ENCODE measurements at regions not wholly inside any gene's neighbourhood (a gene's known extent, or its start where the extent isn't known, plus 50 kb on each side); places are given as distances from the start of the nearest gene placed in this dataset.
"Not testable (repeated sequence)": the region's sequence is repeated elsewhere in the genome, so short reads cannot be mapped to it uniquely, and the experiment has no call there.

DNA sequence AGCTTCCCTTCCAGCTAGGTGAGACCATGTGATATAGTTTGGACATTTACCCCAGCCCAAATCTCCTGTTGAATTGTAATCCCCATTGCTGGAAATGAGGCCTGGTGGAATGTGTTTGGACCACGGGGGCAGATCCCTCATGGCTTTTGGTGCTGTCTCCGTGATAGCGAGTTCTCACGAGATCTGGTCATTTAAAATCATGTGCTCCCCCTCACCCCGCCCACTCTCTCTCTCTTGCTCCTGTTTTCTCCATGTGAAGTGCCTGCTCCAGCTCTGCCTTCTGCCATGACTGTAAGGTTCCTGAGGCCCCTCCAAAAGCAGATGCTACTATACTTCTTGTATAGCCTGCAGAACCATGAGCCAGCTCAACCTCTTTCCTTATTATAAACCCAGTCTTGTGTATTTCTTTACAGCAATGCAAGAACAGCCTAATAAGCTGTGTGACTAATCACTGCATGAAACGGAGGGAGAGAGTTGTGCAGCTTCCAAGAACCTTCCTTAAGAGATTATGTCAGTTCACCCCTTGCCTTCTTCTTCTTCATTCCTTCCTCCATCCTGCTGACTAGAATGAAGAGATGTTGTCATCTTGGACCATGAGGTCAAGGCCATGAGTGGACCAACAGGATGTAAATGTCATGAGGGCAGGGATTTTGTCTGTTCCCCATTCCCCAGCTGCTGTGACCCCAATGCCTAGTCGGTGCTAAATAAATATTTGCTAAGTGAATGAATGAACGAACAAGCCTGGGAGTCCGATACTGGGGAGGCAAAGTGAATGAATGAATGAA, 91.0 kb downstream of the CPN2 start:
- in situ Hi-C loops (cut with HindIII; ENCODE audit: low pct_ligation_motif_present, low pct_unique_long_range_greater_than_20kb, low sequenced_read_pairs): no loop called here
- no peak for DNase-seq

DNA sequence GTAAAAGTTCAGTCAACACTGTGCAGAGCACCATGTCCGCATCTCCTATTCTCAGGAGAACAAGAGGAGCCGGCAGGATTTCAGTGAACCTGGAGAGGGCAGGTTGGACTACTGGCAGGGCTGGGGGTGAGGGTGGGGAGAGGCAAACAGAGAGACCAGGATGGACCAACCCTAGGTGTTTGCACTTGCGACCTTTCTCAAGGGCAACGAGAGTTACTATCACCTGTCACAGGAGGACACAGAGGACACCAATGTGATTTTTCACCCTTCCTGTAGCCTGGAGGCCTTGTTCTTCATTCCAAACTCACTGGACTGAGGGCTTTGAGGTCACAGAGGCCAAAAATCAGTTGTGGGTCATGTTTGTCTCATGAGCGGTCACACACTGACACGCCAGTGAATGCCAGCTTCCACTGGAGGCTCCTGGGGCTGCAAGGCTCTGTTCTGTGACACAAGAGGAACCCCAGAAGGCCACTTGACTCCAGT, 89.5 kb downstream of the CPN2 start:
- in situ Hi-C loops (cut with HindIII; ENCODE audit: low pct_ligation_motif_present, low pct_unique_long_range_greater_than_20kb, low sequenced_read_pairs): no loop called here
- no peak for DNase-seq

DNA sequence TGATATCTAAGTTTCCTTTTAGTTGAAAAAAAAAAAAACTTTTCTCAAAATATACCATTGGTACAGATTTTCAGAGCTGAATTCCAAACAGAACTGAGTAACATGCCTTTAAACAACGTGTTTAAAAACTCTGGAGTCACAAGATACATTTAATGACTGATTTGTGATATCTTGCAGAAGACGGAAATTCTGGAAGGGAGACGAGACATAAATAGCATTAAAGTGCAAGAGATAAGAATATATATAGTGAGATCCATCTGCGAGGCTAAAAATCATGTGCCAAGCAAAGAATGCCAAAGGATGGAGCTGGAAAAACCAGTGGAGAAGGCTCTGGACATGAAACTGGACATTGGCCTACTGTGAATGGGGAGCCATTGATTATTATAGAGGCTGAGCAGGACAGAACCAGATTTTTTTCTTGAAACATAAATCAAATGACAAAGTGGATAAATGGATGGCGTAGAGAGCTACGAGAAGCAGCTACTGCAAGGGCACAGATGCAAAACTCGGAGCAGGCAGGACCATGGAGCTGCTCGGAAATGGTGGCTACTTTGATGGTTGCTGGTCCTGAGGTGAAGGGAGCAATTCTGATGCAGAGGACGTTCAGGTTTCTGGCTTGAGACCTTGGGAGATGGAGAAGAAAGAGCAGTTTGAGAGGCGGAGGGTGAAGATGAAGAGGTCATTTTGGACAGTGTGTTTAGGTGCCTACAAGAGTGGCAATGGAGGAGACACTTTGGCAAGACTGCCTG, 88.8 kb downstream of the CPN2 start:
- in situ Hi-C loops (cut with HindIII; ENCODE audit: low pct_ligation_motif_present, low pct_unique_long_range_greater_than_20kb, low sequenced_read_pairs): no loop called here
- DNase-seq: no peak

DNA sequence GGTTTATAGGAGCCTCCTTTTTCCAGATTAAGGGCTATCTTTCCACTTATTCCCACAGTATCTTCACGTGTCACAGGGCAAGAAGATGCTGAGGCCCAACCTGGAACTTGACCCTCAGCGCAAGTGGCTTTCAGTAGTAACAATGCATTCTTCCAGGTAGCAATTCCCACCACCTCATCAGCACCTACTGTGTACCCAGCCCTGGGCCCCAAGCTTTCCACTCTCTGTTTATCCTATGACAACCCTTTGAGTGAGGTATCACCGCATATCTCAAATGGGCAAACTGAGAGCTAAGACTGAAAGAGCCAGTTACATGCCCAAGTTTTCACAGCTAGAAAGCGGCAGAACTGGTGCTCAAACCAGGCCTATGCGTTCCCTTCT, 88.2 kb downstream of the CPN2 start:
- DNase-seq: no peak
- in situ Hi-C loops (cut with HindIII; ENCODE audit: low pct_ligation_motif_present, low pct_unique_long_range_greater_than_20kb, low sequenced_read_pairs): no loop called here

DNA sequence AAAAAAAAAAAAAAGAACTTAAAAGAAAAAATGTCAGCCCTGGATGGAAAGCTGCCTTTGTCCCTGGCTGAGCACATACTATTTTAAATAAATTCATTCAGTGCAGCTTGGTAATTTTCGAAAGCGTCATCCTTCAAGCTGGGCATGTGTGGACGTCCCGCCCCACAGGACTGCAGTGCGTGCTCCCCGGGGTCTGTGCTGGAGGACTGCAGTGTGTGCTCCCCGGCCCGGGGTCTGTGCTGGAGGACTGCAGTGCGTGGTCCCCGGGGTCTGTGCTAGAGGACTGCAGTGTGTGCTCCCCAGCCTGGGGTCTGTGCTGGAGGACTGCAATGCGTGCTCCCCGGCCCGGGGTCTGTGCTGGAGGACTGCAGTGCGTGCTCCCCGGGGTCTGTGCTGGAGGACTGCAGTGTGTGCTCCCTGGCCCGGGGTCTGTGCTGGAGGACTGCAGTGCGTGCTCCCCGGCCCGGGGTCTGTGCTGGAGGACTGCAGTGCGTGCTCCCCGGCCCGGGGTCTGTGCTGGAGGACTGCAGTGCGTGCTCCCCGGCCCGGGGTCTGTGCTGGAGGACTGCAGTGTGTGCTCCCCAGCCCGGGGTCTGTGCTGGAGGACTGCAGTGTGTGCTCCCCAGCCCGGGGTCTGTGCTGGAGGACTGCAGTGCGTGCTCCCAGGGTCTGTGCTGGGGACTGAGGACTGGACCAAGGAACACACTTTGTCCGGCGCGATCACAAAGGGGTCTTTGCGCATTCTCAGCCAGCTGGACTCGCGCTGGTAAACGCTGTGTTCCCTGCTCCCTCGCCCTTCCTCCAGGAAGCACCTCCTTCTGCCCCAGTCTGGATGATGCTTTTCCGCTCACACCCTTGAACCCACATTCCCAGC, 86.3 kb downstream of the CPN2 start:
- DNase-seq; in situ Hi-C loops (cut with HindIII; ENCODE audit: low pct_ligation_motif_present, low pct_unique_long_range_greater_than_20kb, low sequenced_read_pairs): not testable (repeated sequence)

DNA sequence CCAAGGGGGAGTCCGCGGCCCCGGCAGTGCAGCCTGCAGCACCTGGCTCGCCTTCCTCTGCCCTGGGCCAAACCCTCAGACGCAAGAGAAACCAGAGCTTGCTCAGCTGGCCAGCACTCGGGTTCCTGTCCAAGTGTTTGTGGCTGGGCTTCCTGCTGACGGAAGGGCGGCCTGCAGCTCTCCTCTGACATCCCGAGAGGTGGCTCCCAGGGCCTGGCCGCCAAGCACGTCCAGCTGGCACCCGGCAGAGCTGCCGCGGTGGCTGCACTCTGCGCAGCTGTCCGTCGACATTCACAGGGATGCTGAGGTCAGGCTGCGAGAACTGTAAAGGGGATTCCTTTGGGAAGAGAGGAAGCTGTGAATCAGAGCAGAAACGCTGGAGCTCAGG, 85.6 kb downstream of the CPN2 start:
- DNase-seq: no peak
- in situ Hi-C loops (cut with HindIII; ENCODE audit: low pct_ligation_motif_present, low pct_unique_long_range_greater_than_20kb, low sequenced_read_pairs): no loop called here

DNA sequence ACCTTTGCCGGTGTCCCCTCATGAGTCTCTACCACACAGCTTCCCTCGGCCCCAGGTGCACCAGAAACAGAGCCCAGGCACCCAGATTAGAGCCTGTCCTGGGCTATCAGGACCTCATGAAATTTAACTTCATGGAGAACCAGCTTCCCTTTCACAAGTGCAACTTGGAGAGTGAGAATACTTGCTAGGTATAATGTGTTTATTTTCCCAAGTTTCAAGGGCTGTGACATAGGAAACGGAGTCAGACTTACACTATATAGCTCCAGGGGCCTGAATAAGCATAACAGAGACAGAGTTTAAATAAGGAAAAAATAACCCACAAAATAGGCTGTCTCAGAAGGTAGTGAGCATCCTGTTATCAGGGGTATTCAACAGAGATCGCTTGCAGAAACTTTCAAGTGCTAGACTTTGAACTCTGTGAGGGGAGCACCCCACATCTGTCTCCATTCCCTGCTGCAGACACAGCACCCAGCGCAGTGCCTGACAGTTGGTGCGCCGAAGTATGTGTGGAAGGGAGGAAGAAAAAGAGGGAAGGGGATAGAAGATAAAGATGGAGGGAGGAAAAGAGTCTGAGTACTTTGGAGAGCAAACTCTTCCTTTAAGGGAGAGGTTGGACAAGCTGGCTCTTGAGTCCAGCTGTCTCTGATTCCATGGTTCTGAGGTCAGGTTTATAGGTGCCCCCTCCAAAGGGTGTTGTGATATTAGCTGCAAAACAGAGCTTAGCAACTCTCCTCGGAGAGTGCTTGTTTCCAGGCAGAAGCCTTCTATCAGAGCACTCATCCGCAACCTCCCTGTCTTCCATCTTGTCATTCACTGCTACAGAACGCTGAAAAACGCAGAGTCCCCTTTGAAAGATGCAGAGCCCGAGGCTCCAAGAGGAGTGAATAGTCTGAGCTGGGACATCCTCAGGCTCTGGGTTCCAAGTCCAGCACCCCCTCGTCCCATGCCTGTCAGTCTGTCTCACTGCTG, 84.8 kb downstream of the CPN2 start:
- in situ Hi-C loops (cut with HindIII; ENCODE audit: low pct_ligation_motif_present, low pct_unique_long_range_greater_than_20kb, low sequenced_read_pairs): no loop called here

DNA sequence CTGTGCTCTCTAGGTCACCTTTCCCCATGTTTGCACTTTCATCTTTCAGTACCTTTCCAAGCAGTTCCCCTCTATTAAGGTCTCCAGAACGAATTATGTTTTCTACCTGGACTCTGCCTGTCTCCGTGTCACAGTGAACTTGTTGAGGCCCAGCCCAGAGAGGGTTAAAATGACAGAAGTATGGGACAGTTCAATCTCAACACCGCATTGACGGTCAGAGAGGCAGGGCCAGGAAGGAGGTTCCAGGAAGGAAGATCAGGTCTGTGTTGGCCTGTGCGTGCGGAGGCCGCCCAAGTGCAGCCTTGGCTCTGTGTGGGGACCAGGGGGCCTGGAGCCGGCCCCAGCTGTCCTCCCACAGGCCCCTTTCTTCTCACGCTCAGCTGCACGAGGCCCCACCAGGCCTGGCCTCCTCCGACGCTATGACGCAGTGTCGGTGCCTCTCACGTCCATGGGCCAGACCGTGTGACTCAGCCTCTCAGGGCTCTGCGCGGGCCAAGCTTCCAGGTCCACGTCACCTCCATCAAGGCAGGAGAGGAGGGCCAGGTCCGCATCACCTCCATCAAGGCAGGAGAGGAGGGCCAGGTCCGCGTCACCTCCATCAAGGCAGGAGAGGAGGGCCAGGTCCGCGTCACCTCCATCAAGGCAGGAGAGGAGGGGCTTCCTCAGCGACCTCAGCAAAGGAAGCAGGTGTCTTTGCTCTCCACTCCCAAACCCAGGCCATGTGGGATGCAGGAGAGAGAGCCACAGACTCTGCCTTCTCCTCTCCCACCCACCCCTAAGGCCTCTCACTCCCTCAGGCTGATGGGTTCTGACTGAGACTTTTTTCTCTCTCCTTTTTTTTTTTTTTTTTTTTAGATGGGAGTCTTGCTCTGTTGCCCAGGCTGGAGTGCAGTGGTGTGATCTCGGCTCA, 83.1 kb downstream of the CPN2 start:
- in situ Hi-C loops (cut with HindIII; ENCODE audit: low pct_ligation_motif_present, low pct_unique_long_range_greater_than_20kb, low sequenced_read_pairs): no loop called here
- DNase-seq: no peak

More for the DNA sequence above, 84.8 kb downstream of the CPN2 start:
- DNase-seq: no peak

DNA sequence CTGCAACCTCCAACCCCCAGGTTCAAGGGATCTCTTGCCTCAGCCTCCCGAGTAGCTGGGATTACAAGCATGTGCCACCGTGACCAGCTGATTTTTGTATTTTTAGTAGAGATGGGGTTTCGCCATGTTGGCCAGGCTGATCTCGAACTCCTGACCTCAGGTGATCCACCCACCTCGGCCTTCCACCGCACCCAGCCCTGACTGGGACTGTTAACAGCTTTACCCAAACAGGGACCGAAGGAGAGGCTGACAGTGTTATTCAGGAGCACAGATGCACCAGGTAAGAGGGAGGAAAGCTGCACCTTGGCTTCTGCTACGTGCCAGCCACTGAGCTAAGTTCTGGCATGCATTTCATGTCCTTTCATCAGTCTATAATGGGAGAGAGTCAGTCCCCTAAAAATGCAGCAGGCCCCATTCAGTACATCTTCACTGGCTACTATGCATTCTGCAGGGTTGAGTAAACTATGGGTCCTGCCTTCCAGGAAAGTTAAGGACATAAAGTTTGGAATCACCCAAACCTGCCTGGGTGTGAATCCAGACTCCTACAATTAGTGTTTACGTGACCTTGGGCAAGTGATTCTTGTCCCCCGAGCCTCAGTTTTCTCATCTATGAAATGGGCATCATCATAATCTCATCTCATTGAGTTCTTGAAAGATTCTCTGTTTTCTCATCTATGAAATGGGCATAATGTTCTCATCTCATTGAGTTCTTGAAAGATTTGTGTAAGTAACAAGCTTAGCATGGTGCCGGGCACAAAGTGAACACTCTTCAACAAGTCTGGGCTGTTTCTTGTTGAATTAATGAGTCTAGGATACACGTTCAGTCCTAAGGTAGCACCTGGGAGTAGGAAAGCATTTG, 82.2 kb downstream of the CPN2 start:
- in situ Hi-C loops (cut with HindIII; ENCODE audit: low pct_ligation_motif_present, low pct_unique_long_range_greater_than_20kb, low sequenced_read_pairs): no loop called here
- no peak for DNase-seq

DNA sequence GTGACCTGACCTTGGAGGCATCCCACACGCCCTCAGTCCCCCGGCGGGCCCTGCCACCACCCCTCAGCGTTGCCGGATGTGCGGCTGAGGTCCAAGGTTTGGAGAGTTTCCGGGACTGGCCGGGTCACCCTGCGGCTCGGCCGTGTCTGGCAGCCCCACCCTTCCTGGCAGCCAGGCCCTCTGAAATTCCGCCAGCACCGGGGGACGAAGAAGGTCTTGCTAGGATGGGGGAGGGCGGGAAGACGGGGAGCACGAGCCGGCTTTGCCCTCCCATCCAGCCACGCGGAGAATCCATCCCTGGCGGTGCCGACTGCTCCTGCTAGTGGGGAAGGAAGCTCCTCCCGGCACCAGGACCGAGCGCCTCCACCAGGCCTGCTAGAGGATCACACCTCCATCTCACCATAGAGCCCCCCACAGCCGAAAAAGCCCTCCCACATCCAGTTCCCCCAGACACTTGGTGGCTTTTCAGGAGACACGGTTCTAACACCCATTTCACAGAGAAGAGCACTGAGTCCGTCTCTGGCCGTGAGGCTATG, 81.5 kb downstream of the CPN2 start:
- peak; percentile 46 for DNase-seq
- in situ Hi-C loops (cut with HindIII; ENCODE audit: low pct_ligation_motif_present, low pct_unique_long_range_greater_than_20kb, low sequenced_read_pairs): no loop called here

DNA sequence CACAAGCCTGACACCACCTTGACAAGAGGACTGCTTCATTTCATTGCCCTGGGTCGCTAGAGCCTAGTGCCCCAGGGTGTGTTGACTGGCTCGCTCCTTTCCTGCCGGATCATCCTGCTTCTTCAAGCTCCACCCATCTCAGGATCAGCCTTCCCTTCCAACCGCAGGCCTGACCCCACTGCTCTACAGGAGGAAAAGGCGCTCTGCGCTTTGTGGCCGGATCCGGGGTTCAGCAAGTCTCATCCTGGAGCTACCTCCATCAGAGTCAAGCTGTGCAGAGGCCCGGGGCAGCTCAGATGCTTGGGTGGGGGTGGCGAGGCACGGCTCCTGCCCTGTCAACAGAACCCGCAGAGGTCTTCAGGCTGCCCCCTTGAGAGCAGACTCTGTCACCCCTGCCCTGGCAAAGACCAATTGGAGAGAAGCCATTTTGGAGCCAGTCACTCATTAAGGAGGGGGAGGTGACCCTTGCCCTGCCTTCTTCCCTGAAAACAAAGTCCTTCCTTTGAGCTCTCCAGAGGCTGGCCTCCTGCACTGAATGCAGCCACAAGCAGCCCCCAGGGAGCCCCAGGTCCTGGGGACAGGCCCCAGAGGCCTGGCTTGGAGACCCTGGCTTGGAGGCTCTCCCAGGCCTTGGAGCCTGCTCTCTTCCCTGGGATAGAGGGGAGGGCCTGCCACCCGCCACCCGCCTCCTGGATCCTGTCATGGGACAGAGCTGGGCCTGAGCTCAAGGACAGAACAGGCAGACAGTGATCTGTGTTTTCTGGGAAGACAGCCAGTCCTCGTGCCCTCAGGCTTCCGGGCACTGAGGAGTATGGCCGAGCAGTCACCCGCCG, 80.3 kb downstream of the CPN2 start:
- DNase-seq: no peak
- in situ Hi-C loops (cut with HindIII; ENCODE audit: low pct_ligation_motif_present, low pct_unique_long_range_greater_than_20kb, low sequenced_read_pairs): no loop called here

DNA sequence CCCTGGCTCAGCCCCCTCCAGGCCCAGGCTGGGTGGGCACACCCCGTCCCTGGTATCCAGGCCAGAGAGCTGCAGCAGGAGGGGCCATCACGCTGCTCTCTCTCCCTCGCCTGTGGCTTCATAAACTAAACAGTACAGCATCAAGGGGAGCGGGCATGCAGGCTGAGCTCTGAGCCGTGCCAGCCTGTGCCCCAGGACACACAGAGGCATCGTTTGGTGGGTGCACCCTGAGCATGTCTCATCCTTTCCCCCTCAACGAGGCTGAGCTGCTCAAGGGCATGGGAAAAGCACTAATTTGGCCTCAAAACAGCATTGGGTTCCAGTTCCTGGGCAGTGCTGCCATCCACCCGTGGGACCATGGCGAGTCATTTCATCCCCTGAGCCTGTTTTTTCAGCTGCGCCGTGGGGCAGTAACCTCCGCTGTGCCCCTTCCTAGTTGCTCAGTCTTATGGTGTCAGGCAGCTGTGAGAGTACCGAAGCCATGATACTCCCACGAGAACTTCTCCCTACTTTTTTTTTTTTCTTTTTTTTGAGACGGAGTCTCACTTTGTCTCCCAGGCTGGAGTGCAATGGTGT, 79.6 kb downstream of the CPN2 start:
- in situ Hi-C loops (cut with HindIII; ENCODE audit: low pct_ligation_motif_present, low pct_unique_long_range_greater_than_20kb, low sequenced_read_pairs): no loop called here
- no peak for DNase-seq

DNA sequence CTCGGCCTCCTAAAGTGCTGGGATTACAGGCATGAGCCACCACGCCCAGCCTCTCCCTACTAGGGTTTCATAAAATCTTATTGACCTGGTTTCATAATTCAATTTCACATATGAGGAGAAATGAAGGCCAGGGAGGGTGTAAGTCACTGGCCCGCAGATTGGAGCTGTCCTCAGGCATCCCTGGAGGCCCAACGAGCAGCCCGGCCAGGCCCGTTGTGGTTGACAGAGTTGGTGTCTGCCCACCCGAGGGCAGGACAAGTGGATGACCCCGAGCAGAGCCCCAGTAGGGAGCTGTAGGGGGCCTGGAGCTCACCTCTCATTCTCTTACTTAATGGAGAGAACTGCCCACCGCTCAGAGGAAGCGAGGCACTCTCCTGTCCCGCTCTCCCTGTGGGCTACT, 78.9 kb downstream of the CPN2 start:
- in situ Hi-C loops (cut with HindIII; ENCODE audit: low pct_ligation_motif_present, low pct_unique_long_range_greater_than_20kb, low sequenced_read_pairs): no loop called here
- DNase-seq: no peak

DNA sequence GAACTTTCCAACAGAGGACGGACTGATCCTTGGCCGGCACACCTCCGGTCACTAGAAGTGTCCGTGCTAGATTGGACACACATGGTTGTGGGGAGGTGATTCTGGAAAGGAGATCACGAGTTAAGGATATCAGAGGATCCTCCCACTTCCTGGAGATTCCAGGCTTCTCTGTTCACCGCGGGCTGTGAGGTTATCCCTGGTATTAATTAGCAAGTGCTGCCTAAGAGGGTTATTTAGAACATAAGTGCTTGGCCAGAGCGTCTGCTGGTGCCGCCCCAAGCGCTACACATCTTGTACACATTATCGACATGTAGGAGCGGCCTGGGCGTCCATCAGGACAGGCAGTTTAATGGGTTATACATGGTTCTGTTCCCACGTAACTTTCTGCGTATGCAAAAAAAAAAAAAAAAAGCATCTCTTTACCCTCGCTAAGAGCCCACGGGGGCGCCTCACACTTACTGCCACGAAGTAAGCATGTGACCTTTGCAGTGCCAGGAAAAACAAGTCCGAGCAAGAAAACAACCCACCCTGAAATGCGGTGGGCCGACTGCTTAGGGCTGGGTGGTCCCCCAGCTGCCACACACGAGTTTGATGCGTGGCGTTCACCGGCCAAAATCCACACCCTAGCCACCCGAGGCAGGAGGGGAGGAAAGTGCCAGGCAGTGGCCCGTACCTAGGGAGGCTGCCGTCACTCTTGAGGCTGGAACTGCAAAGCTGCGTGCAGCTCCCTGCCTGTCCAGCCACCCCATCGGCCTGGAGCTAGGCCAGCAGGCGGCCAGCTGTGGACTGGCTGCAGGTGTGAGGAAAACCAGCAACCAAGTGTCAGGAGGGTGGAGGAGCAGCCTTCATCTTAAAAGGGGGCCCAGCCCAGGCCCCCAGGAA, 78.0 kb downstream of the CPN2 start:
- in situ Hi-C loops (cut with HindIII; ENCODE audit: low pct_ligation_motif_present, low pct_unique_long_range_greater_than_20kb, low sequenced_read_pairs): no loop called here
- DNase-seq: no peak

Measured in ACHN (cell line).